Neural progenitor cell (in vitro differentiated cells): ENCODE measurements at regions not wholly inside any gene's neighbourhood (a gene's known extent, or its start where the extent isn't known, plus 50 kb on each side); places are given as distances from the start of the nearest gene placed in this dataset.

Source experiments
- DNase-seq: peaks from one replicate; pipeline ENCODE4 v3.0.0-alpha.2; 2016; ENCODE audit warnings: low spot score
- H2AFZ ChIP-seq: fragments of 200-600 bp; sonication (generic); replicated peaks from 2 replicates; pipeline ENCODE4 v1.6.1; 2016; ENCODE audit warnings: antibody characterized with exemption
- H3F3A ChIP-seq: fragments of 200-600 bp; sonication (generic); 2 replicates; pipeline ENCODE4 v1.6.1; 2016; ENCODE audit warnings: antibody characterized with exemption, low read depth
- H3K27ac ChIP-seq: fragments of 200-600 bp; sonication (generic); 2 replicates; pipeline ENCODE4 v1.5.1; 2016; ENCODE audit warnings: mild to moderate bottlenecking
- H3K27me3 ChIP-seq: fragments of 200-600 bp; sonication (generic); 2 replicates; pipeline ENCODE4 v1.6.1; 2016; ENCODE audit warnings: mild to moderate bottlenecking, moderate library complexity
- H3K36me3 ChIP-seq: fragments of 200-600 bp; sonication (generic); 2 replicates; pipeline ENCODE4 v1.5.1; 2016
- H3K4me1 ChIP-seq: fragments of 200-600 bp; sonication (generic); 2 replicates; pipeline ENCODE4 v1.6.1; 2016; ENCODE audit warnings: mixed run types
- H3K4me2 ChIP-seq: fragments of 200-600 bp; sonication (generic); 2 replicates; pipeline ENCODE4 v1.6.1; 2016
- H3K4me3 ChIP-seq: fragments of 200-600 bp; sonication (generic); 2 replicates; pipeline ENCODE4 v1.5.1; 2016
- H3K79me2 ChIP-seq: fragments of 200-600 bp; sonication (generic); 2 replicates; pipeline ENCODE4 v1.6.1; 2016; ENCODE audit warnings: low read depth
- H3K9ac ChIP-seq: fragments of 200-600 bp; sonication (generic); 2 replicates; pipeline ENCODE4 v1.6.1; 2016
- H3K9me3 ChIP-seq: fragments of 200-600 bp; sonication (generic); 2 replicates; pipeline ENCODE4 v1.5.1; 2016; ENCODE audit warnings: low read depth
- H4K20me1 ChIP-seq: fragments of 200-600 bp; sonication (generic); 2 replicates; pipeline ENCODE4 v1.6.1; 2016; ENCODE audit warnings: low read depth
- H3K27ac Mint-ChIP-seq: 3 replicates; pipeline ENCODE4 v1.8.0; 2021; ENCODE audit warnings: mixed read lengths
- H3K27me3 Mint-ChIP-seq: 2 replicates; pipeline ENCODE4 v1.8.0; 2022; ENCODE audit warnings: low read depth, mild to moderate bottlenecking, inconsistent platforms, moderate library complexity, mixed read lengths; ENCODE audit not compliant: insufficient read depth
- H3K36me3 Mint-ChIP-seq: 3 replicates; pipeline ENCODE4 v1.8.0; 2021; ENCODE audit warnings: mixed read lengths
- H3K4me1 Mint-ChIP-seq: 3 replicates; pipeline ENCODE4 v1.8.0; 2021; ENCODE audit warnings: mixed read lengths
- H3K4me3 Mint-ChIP-seq: 3 replicates; pipeline ENCODE4 v1.8.0; 2021; ENCODE audit warnings: mild to moderate bottlenecking, moderate library complexity, mixed read lengths
- H3K9me3 Mint-ChIP-seq: 3 replicates; pipeline ENCODE4 v1.8.0; 2020; ENCODE audit warnings: mixed read lengths
- EZH2 ChIP-seq: fragments of 200-600 bp; sonication (generic); IDR thresholded peaks from 2 replicates; pipeline ENCODE4 v1.6.1; 2017; ENCODE audit warnings: antibody characterized with exemption, mild to moderate bottlenecking, moderate library complexity
- EZH2phosphoT487 ChIP-seq: fragments of 200-600 bp; sonication (generic); IDR thresholded peaks from 2 replicates; pipeline ENCODE4 v1.6.1; 2017; ENCODE audit warnings: antibody characterized with exemption
- TF ChIP-seq, protein P1 (sequence below): fragments of 200-600 bp; sonication (generic); IDR thresholded peaks from 2 replicates; pipeline ENCODE4 v1.5.1; 2017; ENCODE audit warnings: antibody characterized with exemption, mild to moderate bottlenecking

DNA sequence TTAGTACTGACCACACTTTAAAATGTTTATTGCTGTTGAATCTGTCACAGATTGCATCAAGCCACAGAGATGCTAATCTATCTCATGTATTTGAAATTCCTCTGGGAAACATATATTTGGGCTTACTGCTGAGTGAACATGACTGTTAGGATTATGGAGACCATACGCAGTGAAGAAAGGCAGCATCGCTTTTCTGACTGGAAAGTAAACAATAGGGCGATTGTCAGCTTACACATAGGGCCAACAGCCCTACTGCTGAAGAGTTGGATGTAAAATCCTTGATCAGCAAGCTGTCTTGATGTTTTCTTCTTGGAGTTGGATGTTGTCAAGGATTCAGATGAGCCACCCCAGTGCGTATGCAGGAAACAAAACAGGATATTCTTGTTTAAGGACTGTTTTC lies 368.7 kb upstream of the ADGRL2 start:
- Histone ChIP-seq H3K4me3 (peak overlapping the region; percentile 7), H3K4me1 (peaks cover 39% of the 10 kb centered on the region), H3K9me3 (no peaks in the 10 kb centered on the region), H2AFZ (no peak overlapping the region), H3K27me3 (no peaks in the 10 kb centered on the region), H3K9ac (no peak overlapping the region), H3K79me2 (no peaks in the 10 kb centered on the region), H3K4me2 (peak overlapping the region; percentile 64), H4K20me1 (no peaks in the 10 kb centered on the region), H3K36me3 (no peaks in the 10 kb centered on the region), H3F3A (peaks cover 35% of the 10 kb centered on the region), H3K27ac (peak overlapping the region; percentile 88)
- Mint-ChIP-seq H3K9me3 (peaks cover 5% of the 10 kb centered on the region), H3K27me3 (peaks cover 3% of the 10 kb centered on the region), H3K27ac (peak overlapping the region; percentile 98), H3K4me1 (peaks cover 77% of the 10 kb centered on the region), H3K4me3 (peak overlapping the region; percentile 74), H3K36me3 (peaks cover under 1% of the 10 kb centered on the region)
- no peak for TF ChIP-seq EZH2
- peak; percentile 51 for DNase-seq

DNA sequence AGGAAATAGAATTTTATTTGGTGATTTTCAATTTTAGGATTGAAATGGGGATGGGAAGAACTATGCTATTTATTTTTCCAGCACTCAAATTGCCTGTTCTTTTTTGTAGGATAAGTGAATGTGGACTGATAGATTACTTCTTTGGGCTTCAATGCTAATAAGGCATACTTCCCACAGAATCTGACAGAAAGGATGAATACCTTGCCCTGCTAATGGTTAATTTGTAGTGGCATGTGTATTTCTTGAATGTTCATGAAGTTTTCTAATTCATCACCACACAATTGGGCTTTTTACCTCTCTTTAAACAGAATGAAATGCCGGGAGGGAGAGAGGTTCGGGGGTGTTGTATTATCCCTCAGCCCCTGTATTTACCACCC lies 369.1 kb upstream of the ADGRL2 start:
- Mint-ChIP-seq H3K9me3 (peaks cover 7% of the 10 kb centered on the region), H3K36me3 (peaks cover 3% of the 10 kb centered on the region), H3K4me1 (peaks cover 75% of the 10 kb centered on the region), H3K27me3 (peaks cover 5% of the 10 kb centered on the region), H3K27ac (peak overlapping the region; percentile 98), H3K4me3 (peak overlapping the region; percentile 74)
- peak overlapping the region; percentile 88 for H3K27ac ChIP-seq
- no peaks in the 10 kb centered on the region for H3K27me3 ChIP-seq
- H3F3A ChIP-seq: peaks cover 35% of the 10 kb centered on the region
- DNase-seq: no peak
- peak overlapping the region; percentile 64 for H3K4me2 ChIP-seq
- no peak overlapping the region for H3K9ac ChIP-seq
- TF ChIP-seq, protein P1, sequence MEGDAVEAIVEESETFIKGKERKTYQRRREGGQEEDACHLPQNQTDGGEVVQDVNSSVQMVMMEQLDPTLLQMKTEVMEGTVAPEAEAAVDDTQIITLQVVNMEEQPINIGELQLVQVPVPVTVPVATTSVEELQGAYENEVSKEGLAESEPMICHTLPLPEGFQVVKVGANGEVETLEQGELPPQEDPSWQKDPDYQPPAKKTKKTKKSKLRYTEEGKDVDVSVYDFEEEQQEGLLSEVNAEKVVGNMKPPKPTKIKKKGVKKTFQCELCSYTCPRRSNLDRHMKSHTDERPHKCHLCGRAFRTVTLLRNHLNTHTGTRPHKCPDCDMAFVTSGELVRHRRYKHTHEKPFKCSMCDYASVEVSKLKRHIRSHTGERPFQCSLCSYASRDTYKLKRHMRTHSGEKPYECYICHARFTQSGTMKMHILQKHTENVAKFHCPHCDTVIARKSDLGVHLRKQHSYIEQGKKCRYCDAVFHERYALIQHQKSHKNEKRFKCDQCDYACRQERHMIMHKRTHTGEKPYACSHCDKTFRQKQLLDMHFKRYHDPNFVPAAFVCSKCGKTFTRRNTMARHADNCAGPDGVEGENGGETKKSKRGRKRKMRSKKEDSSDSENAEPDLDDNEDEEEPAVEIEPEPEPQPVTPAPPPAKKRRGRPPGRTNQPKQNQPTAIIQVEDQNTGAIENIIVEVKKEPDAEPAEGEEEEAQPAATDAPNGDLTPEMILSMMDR: no peak
- no peak for TF ChIP-seq EZH2phosphoT487
- TF ChIP-seq EZH2: no peak
- no peaks in the 10 kb centered on the region for H3K9me3 ChIP-seq
- H3K4me3 ChIP-seq: peak overlapping the region; percentile 7
- no peaks in the 10 kb centered on the region for H4K20me1 ChIP-seq
- H3K4me1 ChIP-seq: peaks cover 38% of the 10 kb centered on the region
- no peaks in the 10 kb centered on the region for H3K36me3 ChIP-seq
- H2AFZ ChIP-seq: no peak overlapping the region
- no peaks in the 10 kb centered on the region for H3K79me2 ChIP-seq

DNA sequence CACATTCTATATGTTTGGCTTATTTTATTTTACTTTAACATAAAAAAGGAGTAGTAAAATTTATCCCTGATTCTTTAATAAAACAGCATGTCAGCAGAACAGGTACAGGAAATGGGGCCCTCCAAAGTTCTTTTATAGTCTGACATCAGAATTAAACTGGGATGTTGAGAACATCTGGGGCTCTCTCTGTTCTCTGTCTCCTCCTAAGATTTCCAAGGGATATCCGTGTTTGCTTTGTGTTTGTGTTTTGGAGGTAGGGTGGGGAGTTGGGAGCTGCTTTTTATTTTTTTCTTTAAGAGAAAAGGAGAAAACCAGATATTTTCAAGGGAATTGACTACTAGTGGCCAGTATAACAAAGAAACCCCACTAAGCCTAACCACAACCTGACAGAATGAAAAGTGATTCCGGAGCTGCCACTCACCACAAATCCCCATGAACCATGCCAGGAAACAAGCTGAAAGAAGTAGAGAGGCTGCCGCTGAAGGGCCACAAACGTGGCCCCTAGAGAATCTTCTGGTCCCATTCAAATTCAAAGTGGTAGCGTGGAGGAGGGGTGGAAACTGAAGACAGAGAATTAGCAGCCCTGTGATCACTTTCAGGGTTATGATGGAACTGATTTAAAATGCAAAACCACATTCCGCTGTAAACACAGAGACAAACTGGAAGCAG lies 369.6 kb upstream of the ADGRL2 start:
- peak; percentile 55 for DNase-seq
- Histone ChIP-seq H3K4me1 (peaks cover 38% of the 10 kb centered on the region), H3K4me2 (peak overlapping the region; percentile 64)

More for the DNA sequence above, 369.6 kb upstream of the ADGRL2 start:
- Mint-ChIP-seq H3K4me1 (peaks cover 75% of the 10 kb centered on the region), H3K27ac (peak overlapping the region; percentile 98), H3K4me3 (peak overlapping the region; percentile 74), H3K9me3 (peaks cover 7% of the 10 kb centered on the region), H3K36me3 (peaks cover 7% of the 10 kb centered on the region), H3K27me3 (peaks cover 5% of the 10 kb centered on the region)
- Histone ChIP-seq H3K9ac (no peak overlapping the region), H3K27me3 (no peaks in the 10 kb centered on the region), H3K36me3 (no peaks in the 10 kb centered on the region), H2AFZ (no peak overlapping the region), H3K79me2 (no peaks in the 10 kb centered on the region), H3K9me3 (no peaks in the 10 kb centered on the region), H4K20me1 (no peaks in the 10 kb centered on the region), H3F3A (peaks cover 35% of the 10 kb centered on the region), H3K4me3 (peak overlapping the region; percentile 7), H3K27ac (peak overlapping the region; percentile 88)
- TF ChIP-seq, protein P1: no peak
- no peak for TF ChIP-seq EZH2
- TF ChIP-seq EZH2phosphoT487: no peak
